ENCODE measurements at regions not wholly inside any gene's neighbourhood (a gene's known extent, or its start where the extent isn't known, plus 50 kb on each side); places are given as distances from the start of the nearest gene placed in this dataset.

- no peak for TF ChIP-seq EZH2 (IDR thresholded peaks at IDR 0.05; ENCODE audit: borderline replicate concordance, insufficient read depth, low read depth, low read length, poor library complexity, severe bottlenecking)
- TF ChIP-seq, protein P1, sequence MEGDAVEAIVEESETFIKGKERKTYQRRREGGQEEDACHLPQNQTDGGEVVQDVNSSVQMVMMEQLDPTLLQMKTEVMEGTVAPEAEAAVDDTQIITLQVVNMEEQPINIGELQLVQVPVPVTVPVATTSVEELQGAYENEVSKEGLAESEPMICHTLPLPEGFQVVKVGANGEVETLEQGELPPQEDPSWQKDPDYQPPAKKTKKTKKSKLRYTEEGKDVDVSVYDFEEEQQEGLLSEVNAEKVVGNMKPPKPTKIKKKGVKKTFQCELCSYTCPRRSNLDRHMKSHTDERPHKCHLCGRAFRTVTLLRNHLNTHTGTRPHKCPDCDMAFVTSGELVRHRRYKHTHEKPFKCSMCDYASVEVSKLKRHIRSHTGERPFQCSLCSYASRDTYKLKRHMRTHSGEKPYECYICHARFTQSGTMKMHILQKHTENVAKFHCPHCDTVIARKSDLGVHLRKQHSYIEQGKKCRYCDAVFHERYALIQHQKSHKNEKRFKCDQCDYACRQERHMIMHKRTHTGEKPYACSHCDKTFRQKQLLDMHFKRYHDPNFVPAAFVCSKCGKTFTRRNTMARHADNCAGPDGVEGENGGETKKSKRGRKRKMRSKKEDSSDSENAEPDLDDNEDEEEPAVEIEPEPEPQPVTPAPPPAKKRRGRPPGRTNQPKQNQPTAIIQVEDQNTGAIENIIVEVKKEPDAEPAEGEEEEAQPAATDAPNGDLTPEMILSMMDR (IDR thresholded peaks at IDR 0.05) = no peak
- Histone ChIP-seq H3K9ac (ENCODE audit: low read length) (no peak overlapping the region), H3K4me1 (ENCODE audit: control insufficient read depth in 2 of 2, insufficient read depth in 2 of 2, low read length in 2 of 2) (no peaks in the 10 kb centered on the region), H3K36me3 (replicated peaks in 1 of 2; ENCODE audit: control extremely low read depth in 1 of 2, control insufficient read depth in 1 of 2, extremely low read depth in 1 of 2, insufficient read depth in 2 of 2, low read length in 1 of 2) (no peaks in the 10 kb centered on the region), H3K27me3 (replicated peaks in 1 of 4; ENCODE audit: control extremely low read depth in 1 of 4, control insufficient read depth in 3 of 4, insufficient read depth in 4 of 4, low read length in 3 of 4) (peaks cover 0 to 8% (median 0%) of the 10 kb centered on the region in 4 experiments), H3K4me3 (ENCODE audit: control extremely low read depth in 1 of 5, extremely low read depth in 1 of 5, insufficient read depth in 1 of 5, low read depth in 2 of 5, low read length in 4 of 5) (no peak overlapping the region), H3K27ac (ENCODE audit: low read length in 2 of 2) (no peak overlapping the region), H3K4me2 (replicated peaks; ENCODE audit: low read depth, low read length, poor library complexity, severe bottlenecking) (no peak overlapping the region), H2AFZ (ENCODE audit: insufficient read depth, low read depth, low read length, poor library complexity, severe bottlenecking) (no peak overlapping the region), H3K79me2 (ENCODE audit: control insufficient read depth, insufficient read depth, low read length) (no peaks in the 10 kb centered on the region), H3K9me3 (ENCODE audit: control extremely low read depth in 1 of 3, control insufficient read depth in 2 of 3, insufficient read depth in 1 of 3, low read length in 2 of 3) (peaks cover 0 to 7% (median 0%) of the 10 kb centered on the region in 3 donors), H4K20me1 (ENCODE audit: control insufficient read depth, insufficient read depth, low read length, poor library complexity, severe bottlenecking) (no peaks in the 10 kb centered on the region)
- intact Hi-C loops (cut with micrococcal nuclease) = no loop called here
- no peak for ATAC-seq (ENCODE audit: low read depth)
- H3K4me1 Mint-ChIP-seq = no peaks in the 10 kb centered on the region
- ChIA-PET CTCF (no interaction called here), POLR2A (no interaction called here)
- peaks cover 6% of the 10 kb centered on the region for H3K27me3 Mint-ChIP-seq
- no CpG with 5 or more reads among the region's 2 CpGs for WGBS (ENCODE audit: insufficient coverage)
- H3K4me3 Mint-ChIP-seq = no peak overlapping the region
- no peak for DNase-seq
- H3K9me3 Mint-ChIP-seq (ENCODE audit: insufficient read depth) = peaks cover 4% of the 10 kb centered on the region
- H3K27ac Mint-ChIP-seq = no peak overlapping the region
Observed at GRCh38 chr6:110530671-110531070, 54.3 kb upstream of the SLC22A16 start.

DNA sequence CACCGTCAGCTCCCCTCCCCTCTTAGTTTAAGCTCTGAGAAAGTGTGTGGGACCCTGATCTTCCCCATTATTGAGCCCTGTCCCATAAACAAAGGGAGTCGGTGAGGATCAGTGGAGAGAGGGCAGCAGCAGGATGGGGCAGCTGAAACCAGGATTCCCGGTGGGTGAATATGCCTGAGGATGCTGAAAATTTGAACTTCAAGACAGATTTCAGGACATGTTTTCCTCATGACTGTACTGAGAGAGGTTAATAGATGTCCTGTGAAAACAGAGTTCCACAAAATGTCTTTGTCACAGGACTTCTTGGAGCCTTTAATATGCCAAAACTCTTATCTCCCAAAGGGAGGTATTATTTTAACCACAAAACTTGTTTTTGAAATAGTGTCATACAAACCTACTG, 53.5 kb upstream of the SLC22A16 start:
- CTCF ChIA-PET = interaction anchor here (1.7 to 2.8 kb wide), 5 partner anchors 15 to 680 kb away, joined by 5 to 21 read pairs (median 7); no protein-coding TSS in a partner anchor
- peaks cover 0 to 8% (median 0%) of the 10 kb centered on the region in 4 experiments for H3K27me3 ChIP-seq (replicated peaks in 1 of 4; ENCODE audit: control extremely low read depth in 1 of 4, control insufficient read depth in 3 of 4, insufficient read depth in 4 of 4, low read length in 3 of 4)
- 86% methylated on average over 2 of the region's 3 CpGs for WGBS (ENCODE audit: insufficient coverage)
- Mint-ChIP-seq H3K27me3 (peaks cover 6% of the 10 kb centered on the region), H3K4me1 (no peaks in the 10 kb centered on the region), H3K27ac (no peak overlapping the region), H3K4me3 (no peak overlapping the region), H3K9me3 (ENCODE audit: insufficient read depth) (peaks cover under 1% of the 10 kb centered on the region)
- no peaks in the 10 kb centered on the region for H3K4me1 ChIP-seq (ENCODE audit: control insufficient read depth in 2 of 2, insufficient read depth in 2 of 2, low read length in 2 of 2)
- no peak overlapping the region for H3K4me2 ChIP-seq (replicated peaks; ENCODE audit: low read depth, low read length, poor library complexity, severe bottlenecking)
- H3K36me3 ChIP-seq (replicated peaks in 1 of 2; ENCODE audit: control extremely low read depth in 1 of 2, control insufficient read depth in 1 of 2, extremely low read depth in 1 of 2, insufficient read depth in 2 of 2, low read length in 1 of 2) = no peaks in the 10 kb centered on the region
- peaks cover 0 to 3% (median 0%) of the 10 kb centered on the region in 3 donors for H3K9me3 ChIP-seq (ENCODE audit: control extremely low read depth in 1 of 3, control insufficient read depth in 2 of 3, insufficient read depth in 1 of 3, low read length in 2 of 3)
- DNase-seq = no peak
- POLR2A ChIA-PET = no interaction called here
- ATAC-seq (ENCODE audit: low read depth) = no peak
- H3K4me3 ChIP-seq (ENCODE audit: control extremely low read depth in 1 of 5, extremely low read depth in 1 of 5, insufficient read depth in 1 of 5, low read depth in 2 of 5, low read length in 4 of 5) = no peak overlapping the region
- no peak overlapping the region for H3K27ac ChIP-seq (ENCODE audit: low read length in 2 of 2)
- H2AFZ ChIP-seq (ENCODE audit: insufficient read depth, low read depth, low read length, poor library complexity, severe bottlenecking) = no peak overlapping the region
- H3K79me2 ChIP-seq (ENCODE audit: control insufficient read depth, insufficient read depth, low read length) = no peaks in the 10 kb centered on the region
- no peaks in the 10 kb centered on the region for H4K20me1 ChIP-seq (ENCODE audit: control insufficient read depth, insufficient read depth, low read length, poor library complexity, severe bottlenecking)
- intact Hi-C loops (cut with micrococcal nuclease) = loop anchor here (2.0 to 5.0 kb wide), 2 partner anchors 61 to 1512 kb away; no protein-coding TSS in a partner anchor
- H3K9ac ChIP-seq (ENCODE audit: low read length) = no peak overlapping the region
- no peak for TF ChIP-seq EZH2 (IDR thresholded peaks at IDR 0.05; ENCODE audit: borderline replicate concordance, insufficient read depth, low read depth, low read length, poor library complexity, severe bottlenecking)
- TF ChIP-seq, protein P1 (IDR thresholded peaks at IDR 0.05) = no peak
